Lower leg skin (tissue), 4 donors: ENCODE measurements at regions not wholly inside any gene's neighbourhood (a gene's known extent, or its start where the extent isn't known, plus 50 kb on each side); places are given as distances from the start of the nearest gene placed in this dataset.

Experiments
- DNase-seq, 2 donors: peaks; one replicate each; pipeline ENCODE4 v3.0.0-alpha.2; 2019; ENCODE audit warnings: low spot score in 2 of 2
- H3K4me3 ChIP-seq: fragments of 200-600 bp; sonication (generic); 2 replicates; pipeline ENCODE4 v1.5.1; 2017; ENCODE audit warnings: mild to moderate bottlenecking, low read depth; ENCODE audit not compliant: poor library complexity, severe bottlenecking
- CTCF ChIP-seq, 3 donors: fragments of 450-650 bp; IDR thresholded peaks; one replicate each; pipeline ENCODE4 v1.5.1; 2016; ENCODE audit warnings: antibody characterized with exemption in 3 of 3, mild to moderate bottlenecking in 3 of 3, moderate library complexity in 2 of 3
- POLR2A ChIP-seq, 2 donors: fragments of 450-650 bp; IDR thresholded peaks; one replicate each; pipeline ENCODE4 v1.6.1; 2016 to 2017; ENCODE audit warnings: antibody characterized with exemption in 2 of 2, mild to moderate bottlenecking in 1 of 2, moderate library complexity in 1 of 2
- WGBS, 2 donors: methylation state at CpG; one replicate each; pipeline ENCODE4 v1.1.5; 2018; 5-methylcytosine and 5-hydroxymethylcytosine counted together
- intact Hi-C: fragments of 100-400 bp; cut with DNase I; formaldehyde crosslinking; loops from one replicate; pipeline ENCODE4 v1.15.0; 2023; ENCODE audit warnings: low total_unique reads

GRCh38 chr13:38630780-38631179 lies 56.1 kb upstream of the FREM2 start:
- no peak for TF ChIP-seq CTCF (IDR thresholded peaks at IDR 0.05)
- TF ChIP-seq POLR2A (IDR thresholded peaks at IDR 0.05), result no peak
- no peak for DNase-seq
- intact Hi-C loops, result no loop called here
- WGBS, 2 donors, result 56 to 61% methylated on average over 4 of the region's 4 CpGs
- H3K4me3 ChIP-seq, result no peak overlapping the region

GRCh38 chr13:38635030-38635429 lies 51.8 kb upstream of the FREM2 start:
- TF ChIP-seq POLR2A (IDR thresholded peaks at IDR 0.05), result no peak
- no peak for TF ChIP-seq CTCF (IDR thresholded peaks at IDR 0.05)
- no peak for DNase-seq
- intact Hi-C loops, result no loop called here
- no peak overlapping the region for H3K4me3 ChIP-seq
- 62 to 77% methylated on average over 4 of the region's 4 CpGs for WGBS, 2 donors

GRCh38 chr13:38636073-38636472 lies 50.8 kb upstream of the FREM2 start:
- no peak overlapping the region for H3K4me3 ChIP-seq
- DNase-seq, result no peak
- TF ChIP-seq CTCF (IDR thresholded peaks at IDR 0.05), result no peak
- TF ChIP-seq POLR2A (IDR thresholded peaks at IDR 0.05), result no peak
- intact Hi-C loops, result no loop called here
- 43 to 49% methylated on average over 3 of the region's 3 CpGs for WGBS, 2 donors

GRCh38 chr13:38636761-38637160 lies 50.1 kb upstream of the FREM2 start:
- no peak overlapping the region for H3K4me3 ChIP-seq
- intact Hi-C loops, result no loop called here
- 48 to 51% methylated on average over 2 of the region's 2 CpGs for WGBS, 2 donors
- no peak for TF ChIP-seq CTCF (IDR thresholded peaks at IDR 0.05)
- no peak for TF ChIP-seq POLR2A (IDR thresholded peaks at IDR 0.05)
- no peak for DNase-seq
